ENCODE measurements at regions not wholly inside any gene's neighbourhood (a gene's known extent, or its start where the extent isn't known, plus 50 kb on each side); places are given as distances from the start of the nearest gene placed in this dataset.

DNA sequence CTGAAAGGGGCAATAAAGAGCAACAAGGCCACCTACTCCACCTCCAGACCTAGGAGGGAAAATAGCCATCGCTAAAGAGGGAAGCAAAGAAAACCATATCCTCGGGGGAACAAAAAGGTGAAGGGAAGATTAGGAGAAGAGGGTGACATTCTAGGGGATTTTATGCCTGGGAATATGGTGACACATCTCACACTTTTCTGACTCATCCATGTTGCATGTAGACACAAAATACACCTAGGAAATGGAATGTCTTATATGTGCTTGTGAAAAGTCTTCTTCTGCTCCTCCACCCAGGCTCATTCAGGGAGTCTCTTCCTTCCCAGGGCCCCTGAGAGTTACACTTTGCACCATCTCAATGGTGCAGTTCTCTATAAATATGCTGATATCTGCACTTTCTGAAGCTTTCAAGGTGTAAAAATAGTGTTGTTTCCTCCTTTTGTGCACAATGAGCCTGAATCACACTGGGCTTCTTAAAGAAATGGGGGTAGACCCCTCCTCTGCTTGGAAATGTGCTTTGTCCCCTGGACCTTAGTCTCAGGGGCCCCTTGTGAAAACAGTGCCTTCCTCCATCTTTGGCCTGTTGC, 195.9 kb downstream of the CYYR1 start:
- no peak for DNase-seq
- no TSS peak for BruUV-seq (replicated peaks)
- TF ChIP-seq CTCF (IDR thresholded peaks at IDR 0.05; ENCODE audit: insufficient read depth in 1 of 2, low read depth in 1 of 2, low read length in 1 of 2, severe bottlenecking in 1 of 2, unreplicated experiment in 1 of 2) = no peak
- CTCF ChIA-PET = no interaction called here
- Mint-ChIP-seq H3K27ac (ENCODE audit: unreplicated experiment) (no peak overlapping the region), H3K9me3 (ENCODE audit: unreplicated experiment) (no peaks in the 10 kb centered on the region), H3K27me3 (ENCODE audit: insufficient read depth, unreplicated experiment) (peaks cover 3% of the 10 kb centered on the region), H3K4me3 (ENCODE audit: unreplicated experiment) (no peak overlapping the region), H3K4me1 (ENCODE audit: low read depth, unreplicated experiment) (no peaks in the 10 kb centered on the region), H3K36me3 (ENCODE audit: insufficient read depth, unreplicated experiment) (no peaks in the 10 kb centered on the region)
- Histone ChIP-seq H3K4me3 (ENCODE audit: low read depth, low read length) (no peak overlapping the region), H3K9me3 (no peaks in the 10 kb centered on the region), H3K27me3 (replicated peaks; ENCODE audit: control insufficient read depth, insufficient read depth, low read length) (no peaks in the 10 kb centered on the region), H3K36me3 (ENCODE audit: control insufficient read depth, insufficient read depth, low read length) (no peaks in the 10 kb centered on the region), H3K4me1 (no peaks in the 10 kb centered on the region)
- intact Hi-C loops (cut with micrococcal nuclease; ENCODE audit: unreplicated experiment) = no loop called here
- POLR2A ChIA-PET = no interaction called here

- DNase-seq = no peak
- no peaks in the 10 kb centered on the region for H3K9me3 ChIP-seq
- no peaks in the 10 kb centered on the region for H3K36me3 Mint-ChIP-seq (ENCODE audit: insufficient read depth, unreplicated experiment)
- no peak overlapping the region for H3K27ac Mint-ChIP-seq (ENCODE audit: unreplicated experiment)
- intact Hi-C loops (cut with micrococcal nuclease; ENCODE audit: unreplicated experiment) = no loop called here
- no peak overlapping the region for H3K4me3 ChIP-seq (ENCODE audit: low read depth, low read length)
- BruUV-seq (replicated peaks) = no TSS peak
- no peaks in the 10 kb centered on the region for H3K4me1 ChIP-seq
- ChIA-PET POLR2A (no interaction called here), CTCF (no interaction called here)
- no peak overlapping the region for H3K4me3 Mint-ChIP-seq (ENCODE audit: unreplicated experiment)
- TF ChIP-seq CTCF (IDR thresholded peaks at IDR 0.05; ENCODE audit: insufficient read depth in 1 of 2, low read depth in 1 of 2, low read length in 1 of 2, severe bottlenecking in 1 of 2, unreplicated experiment in 1 of 2) = no peak
- no peaks in the 10 kb centered on the region for H3K9me3 Mint-ChIP-seq (ENCODE audit: unreplicated experiment)
- H3K27me3 Mint-ChIP-seq (ENCODE audit: insufficient read depth, unreplicated experiment) = peaks cover 3% of the 10 kb centered on the region
- no peaks in the 10 kb centered on the region for H3K4me1 Mint-ChIP-seq (ENCODE audit: low read depth, unreplicated experiment)
- H3K36me3 ChIP-seq (ENCODE audit: control insufficient read depth, insufficient read depth, low read length) = no peaks in the 10 kb centered on the region
- no peaks in the 10 kb centered on the region for H3K27me3 ChIP-seq (replicated peaks; ENCODE audit: control insufficient read depth, insufficient read depth, low read length)
Observed at GRCh38 chr21:26374817-26375216, 198.3 kb downstream of the CYYR1 start.

DNA sequence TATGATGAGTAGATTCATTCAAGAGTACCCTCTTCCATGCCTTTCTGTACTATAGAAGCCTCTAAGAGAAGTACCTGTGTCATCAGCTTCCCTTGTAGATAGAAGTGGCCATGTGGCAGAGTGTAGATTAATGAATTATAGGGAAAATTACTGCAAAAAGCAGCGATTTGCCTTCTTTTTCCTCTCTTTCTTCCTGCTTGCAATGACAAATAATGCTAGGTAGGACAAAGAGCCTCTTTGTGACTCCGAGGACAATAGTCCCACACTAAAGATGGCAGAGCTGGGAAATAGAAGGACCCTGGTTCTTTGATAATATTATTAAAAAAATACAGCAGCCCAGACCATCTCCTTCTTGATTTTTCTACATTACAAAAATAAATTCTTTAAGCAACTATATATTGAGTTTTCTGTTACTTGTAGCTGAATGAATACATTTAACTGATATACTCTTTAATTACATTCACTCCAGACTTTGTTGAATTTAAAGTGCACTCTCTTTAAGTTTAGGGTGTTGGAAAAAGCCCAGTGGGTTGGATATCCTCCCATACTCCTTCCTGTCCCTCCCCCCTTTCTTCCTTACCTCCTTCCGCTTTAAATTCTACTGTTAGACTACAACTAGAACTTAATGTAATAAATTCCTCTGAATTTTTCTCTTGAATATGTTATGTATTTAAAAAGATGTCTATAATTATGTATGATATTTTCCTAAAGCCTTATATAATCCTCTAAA, 198.2 kb upstream of the APP start:
- no peak overlapping the region for H3K4me3 ChIP-seq (ENCODE audit: low read depth, low read length)
- no peaks in the 10 kb centered on the region for H3K4me1 Mint-ChIP-seq (ENCODE audit: low read depth, unreplicated experiment)
- no peak for TF ChIP-seq CTCF (IDR thresholded peaks at IDR 0.05; ENCODE audit: insufficient read depth in 1 of 2, low read depth in 1 of 2, low read length in 1 of 2, severe bottlenecking in 1 of 2, unreplicated experiment in 1 of 2)
- no peaks in the 10 kb centered on the region for H3K36me3 Mint-ChIP-seq (ENCODE audit: insufficient read depth, unreplicated experiment)
- DNase-seq = no peak
- no peak overlapping the region for H3K4me3 Mint-ChIP-seq (ENCODE audit: unreplicated experiment)
- CTCF ChIA-PET = no interaction called here
- H3K27me3 Mint-ChIP-seq (ENCODE audit: insufficient read depth, unreplicated experiment) = no peaks in the 10 kb centered on the region
- H3K27ac Mint-ChIP-seq (ENCODE audit: unreplicated experiment) = no peak overlapping the region
- POLR2A ChIA-PET = no interaction called here
- no peaks in the 10 kb centered on the region for H3K9me3 ChIP-seq
- H3K9me3 Mint-ChIP-seq (ENCODE audit: unreplicated experiment) = no peaks in the 10 kb centered on the region
- H3K27me3 ChIP-seq (replicated peaks; ENCODE audit: control insufficient read depth, insufficient read depth, low read length) = no peaks in the 10 kb centered on the region
- H3K36me3 ChIP-seq (ENCODE audit: control insufficient read depth, insufficient read depth, low read length) = no peaks in the 10 kb centered on the region
- no TSS peak for BruUV-seq (replicated peaks)
- H3K4me1 ChIP-seq = no peaks in the 10 kb centered on the region
- intact Hi-C loops (cut with micrococcal nuclease; ENCODE audit: unreplicated experiment) = no loop called here

Data from Caco-2 (cell line).